Mucosa of descending colon (tissue), 3 donors: ENCODE measurements at regions not wholly inside any gene's neighbourhood (a gene's known extent, or its start where the extent isn't known, plus 50 kb on each side); places are given as distances from the start of the nearest gene placed in this dataset.

Experiments
- ATAC-seq: fragments of 200-7000 bp; cut with Tn5 transposase; one replicate; pipeline ENCODE4 v1.9.1; 2020; ENCODE audit warnings: mild to moderate bottlenecking, moderate library complexity
- DNase-seq, 3 donors: peaks; one replicate each; pipeline ENCODE4 v3.0.0-alpha.2; 2020
- H3K36me3 ChIP-seq: fragments of 200-600 bp; one replicate; pipeline ENCODE4 v1.8.0; 2021; ENCODE audit warnings: low read depth, mild to moderate bottlenecking
- H3K4me1 ChIP-seq: fragments of 200-600 bp; one replicate; pipeline ENCODE4 v1.8.0; 2021; ENCODE audit warnings: low read depth, mild to moderate bottlenecking
- H3K4me3 ChIP-seq: fragments of 200-600 bp; one replicate; pipeline ENCODE4 v1.8.0; 2021; ENCODE audit warnings: mild to moderate bottlenecking
- H3K9me3 ChIP-seq: fragments of 200-600 bp; one replicate; pipeline ENCODE4 v1.8.0; 2021; ENCODE audit warnings: mild to moderate bottlenecking
- CTCF ChIP-seq: fragments of 200-600 bp; IDR thresholded peaks from one replicate; pipeline ENCODE4 v1.8.0; 2022; ENCODE audit warnings: antibody characterized with exemption, mild to moderate bottlenecking
- intact Hi-C, 2 donors: fragments of 100-400 bp; cut with DNase I in 1 of 2; cut with micrococcal nuclease in 1 of 2; formaldehyde crosslinking; loops; one replicate each; pipeline versions ENCODE4 v1.11.0 to v1.11.1; 2022; cut with DNase I, micrococcal nuclease
- donor health status: DM: no; HTN: no; CAD: no; lungs with moderate emphysema.
- donor health status: DM: no; HTN: no; CAD: no.
- donor health status: DM: no; HTN: yes; CAD: no.

- Histone ChIP-seq H3K4me3 (no peak overlapping the region), H3K9me3 (no peaks in the 10 kb centered on the region), H3K4me1 (no peaks in the 10 kb centered on the region), H3K36me3 (no peaks in the 10 kb centered on the region)
- ATAC-seq (no peak), DNase-seq (no peak)
- intact Hi-C loops: no loop called here
- TF ChIP-seq CTCF: no peak
These were observed 506.4 kb upstream of the ADAMTS9 start for GRCh38 chr3:65194047-65194714.

DNA sequence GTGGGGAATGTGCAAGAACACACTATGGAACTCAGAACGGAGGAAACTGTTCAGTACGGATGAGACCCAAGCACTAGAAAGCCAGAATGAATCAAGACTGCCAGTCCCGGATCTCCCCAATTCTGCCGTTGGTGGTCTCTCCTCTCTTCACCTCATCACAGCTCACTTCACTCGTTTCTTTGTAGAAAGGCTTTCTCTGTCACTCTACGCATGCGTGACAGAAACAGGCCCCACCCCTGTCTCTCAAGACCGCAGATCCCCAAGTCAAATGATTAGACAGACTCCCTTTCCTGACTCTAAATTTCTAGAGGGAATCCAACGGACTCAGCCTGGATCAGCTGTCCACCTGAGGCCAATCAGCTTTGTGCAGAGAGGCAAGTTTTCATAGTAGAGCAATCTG lies 505.7 kb upstream of the ADAMTS9 start:
- ATAC-seq (no peak), DNase-seq (no peak)
- no peaks in the 10 kb centered on the region for H3K36me3 ChIP-seq
- TF ChIP-seq CTCF: no peak
- intact Hi-C loops: no loop called here
- no peaks in the 10 kb centered on the region for H3K4me1 ChIP-seq
- no peak overlapping the region for H3K4me3 ChIP-seq
- no peaks in the 10 kb centered on the region for H3K9me3 ChIP-seq

- TF ChIP-seq CTCF: no peak
- no peaks in the 10 kb centered on the region for H3K36me3 ChIP-seq
- intact Hi-C loops: no loop called here
- DNase-seq: no peak
- no peak for ATAC-seq
- no peaks in the 10 kb centered on the region for H3K9me3 ChIP-seq
- no peak overlapping the region for H3K4me3 ChIP-seq
- H3K4me1 ChIP-seq: no peaks in the 10 kb centered on the region
These were observed 502.3 kb upstream of the ADAMTS9 start for GRCh38 chr3:65190111-65190510.

- intact Hi-C loops: no loop called here
- Histone ChIP-seq H3K4me3 (no peak overlapping the region), H3K36me3 (no peaks in the 10 kb centered on the region), H3K9me3 (no peaks in the 10 kb centered on the region), H3K4me1 (no peaks in the 10 kb centered on the region)
- ATAC-seq (no peak), DNase-seq (no peak)
- no peak for TF ChIP-seq CTCF
These were observed 498.5 kb upstream of the ADAMTS9 start for GRCh38 chr3:65186268-65186667.

DNA sequence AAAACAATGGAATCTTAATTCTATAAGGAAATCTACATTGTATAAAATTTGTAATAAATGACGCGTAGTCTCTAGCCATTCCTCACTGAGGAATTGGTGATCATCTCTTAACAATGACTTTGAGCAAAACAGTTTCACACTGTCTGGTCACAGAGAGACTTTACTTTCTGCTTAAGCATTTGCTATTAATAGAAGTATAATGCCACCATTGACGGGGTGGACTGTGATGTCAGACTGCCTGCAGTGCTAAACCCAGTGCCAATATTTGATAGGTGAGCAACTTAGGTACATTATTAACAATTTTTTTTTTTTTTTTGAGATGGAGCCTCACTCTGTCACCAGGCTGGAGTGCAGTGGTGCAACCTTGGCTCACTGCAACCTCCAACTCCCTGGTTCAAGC lies 494.9 kb upstream of the ADAMTS9 start:
- no peak for TF ChIP-seq CTCF
- Histone ChIP-seq H3K36me3 (no peaks in the 10 kb centered on the region), H3K9me3 (no peaks in the 10 kb centered on the region), H3K4me1 (no peaks in the 10 kb centered on the region), H3K4me3 (no peak overlapping the region)
- intact Hi-C loops: no loop called here
- ATAC-seq (no peak), DNase-seq (no peak)

- H3K9me3 ChIP-seq: no peaks in the 10 kb centered on the region
These were observed 494.3 kb upstream of the ADAMTS9 start for GRCh38 chr3:65182085-65182484.

More at GRCh38 chr3:65182085-65182484, 494.3 kb upstream of the ADAMTS9 start:
- Histone ChIP-seq H3K36me3 (no peaks in the 10 kb centered on the region), H3K4me3 (no peak overlapping the region), H3K4me1 (no peaks in the 10 kb centered on the region)
- no peak for DNase-seq
- no peak for ATAC-seq
- intact Hi-C loops: no loop called here
- no peak for TF ChIP-seq CTCF
